ENCODE measurements at regions not wholly inside any gene's neighbourhood (a gene's known extent, or its start where the extent isn't known, plus 50 kb on each side); places are given as distances from the start of the nearest gene placed in this dataset.

GRCh38 chr11:130700092-130700491, 216.2 kb downstream of the SNX19 start:
- TF ChIP-seq POLR2AphosphoS5 (IDR thresholded peaks at IDR 0.05; ENCODE audit: low read depth, low read length) (no peak), TAF1 (IDR thresholded peaks at IDR 0.05; ENCODE audit: borderline replicate concordance, insufficient read depth, low read length) (no peak)

Data from PFSK-1 (cell line).